ENCODE measurements at regions not wholly inside any gene's neighbourhood (a gene's known extent, or its start where the extent isn't known, plus 50 kb on each side); places are given as distances from the start of the nearest gene placed in this dataset.

DNA sequence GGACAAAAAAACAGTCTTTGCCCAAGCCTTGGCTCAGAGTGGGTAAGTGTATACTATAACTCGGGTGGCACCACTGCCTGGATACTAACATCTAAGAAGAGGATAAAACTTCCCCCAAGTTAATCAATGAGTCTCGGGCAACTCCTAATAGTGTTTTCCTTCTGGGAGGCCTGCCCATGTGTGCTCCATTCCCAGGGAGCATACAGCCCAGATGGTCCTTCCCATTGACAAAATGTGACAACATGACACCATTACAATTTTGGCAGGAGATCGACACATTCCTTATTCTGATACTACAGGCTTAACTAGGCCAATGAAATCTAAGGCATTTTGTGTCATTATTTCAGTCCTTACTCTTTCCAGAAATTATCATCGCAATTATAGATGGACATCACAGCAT is 52.7 kb upstream of the CRIM1 start:
- Histone ChIP-seq H3K36me3 (ENCODE audit: control insufficient read depth, insufficient read depth, low read length) (no peaks in the 10 kb centered on the region), H3K4me3 (replicated peaks; ENCODE audit: low read depth, low read length) (no peak overlapping the region), H3K27me3 (replicated peaks; ENCODE audit: control insufficient read depth, insufficient read depth, low read length) (no peaks in the 10 kb centered on the region)
- no peak for DNase-seq (ENCODE audit: extremely low read depth, insufficient read length)
- no peak for TF ChIP-seq CTCF (IDR thresholded peaks at IDR 0.05; ENCODE audit: insufficient read depth, low read length, poor library complexity, severe bottlenecking)

DNA sequence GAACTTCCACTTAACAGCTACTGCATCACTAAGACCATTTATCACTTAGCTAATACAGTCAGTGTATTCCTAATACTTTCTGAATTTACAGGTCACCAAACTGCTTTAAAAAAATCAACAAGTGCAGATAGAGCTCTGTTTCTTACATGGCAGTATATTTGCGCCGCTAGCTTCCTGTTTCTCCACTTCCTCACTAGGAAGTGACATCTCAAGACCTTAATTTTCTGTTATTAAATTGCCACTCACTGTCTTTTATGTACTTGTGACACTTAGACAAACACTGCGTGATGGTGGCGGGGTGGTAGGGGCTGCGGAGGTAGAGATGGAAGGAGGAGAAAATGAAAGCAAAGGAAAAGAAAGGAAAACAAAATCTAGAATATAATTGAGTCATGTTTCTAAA is 53.7 kb upstream of the CRIM1 start:
- no peak for DNase-seq (ENCODE audit: extremely low read depth, insufficient read length)
- Histone ChIP-seq H3K27me3 (replicated peaks; ENCODE audit: control insufficient read depth, insufficient read depth, low read length) (no peaks in the 10 kb centered on the region), H3K4me3 (replicated peaks; ENCODE audit: low read depth, low read length) (no peak overlapping the region), H3K36me3 (ENCODE audit: control insufficient read depth, insufficient read depth, low read length) (no peaks in the 10 kb centered on the region)
- no peak for TF ChIP-seq CTCF (IDR thresholded peaks at IDR 0.05; ENCODE audit: insufficient read depth, low read length, poor library complexity, severe bottlenecking)

- no peak overlapping the region for H3K4me3 ChIP-seq (replicated peaks; ENCODE audit: low read depth, low read length)
- no peaks in the 10 kb centered on the region for H3K27me3 ChIP-seq (replicated peaks; ENCODE audit: control insufficient read depth, insufficient read depth, low read length)
- DNase-seq (ENCODE audit: extremely low read depth, insufficient read length): no peak
- H3K36me3 ChIP-seq (ENCODE audit: control insufficient read depth, insufficient read depth, low read length): no peaks in the 10 kb centered on the region
- no peak for TF ChIP-seq CTCF (IDR thresholded peaks at IDR 0.05; ENCODE audit: insufficient read depth, low read length, poor library complexity, severe bottlenecking)
Measured at GRCh38 chr2:36300697-36301096, 54.9 kb upstream of the CRIM1 start.

- no peak for DNase-seq (ENCODE audit: extremely low read depth, insufficient read length)
- Histone ChIP-seq H3K27me3 (replicated peaks; ENCODE audit: control insufficient read depth, insufficient read depth, low read length) (no peaks in the 10 kb centered on the region), H3K36me3 (ENCODE audit: control insufficient read depth, insufficient read depth, low read length) (no peaks in the 10 kb centered on the region), H3K4me3 (replicated peaks; ENCODE audit: low read depth, low read length) (no peak overlapping the region)
- TF ChIP-seq CTCF (IDR thresholded peaks at IDR 0.05; ENCODE audit: insufficient read depth, low read length, poor library complexity, severe bottlenecking): no peak
Measured at GRCh38 chr2:36296798-36297197, 58.8 kb upstream of the CRIM1 start.

DNA sequence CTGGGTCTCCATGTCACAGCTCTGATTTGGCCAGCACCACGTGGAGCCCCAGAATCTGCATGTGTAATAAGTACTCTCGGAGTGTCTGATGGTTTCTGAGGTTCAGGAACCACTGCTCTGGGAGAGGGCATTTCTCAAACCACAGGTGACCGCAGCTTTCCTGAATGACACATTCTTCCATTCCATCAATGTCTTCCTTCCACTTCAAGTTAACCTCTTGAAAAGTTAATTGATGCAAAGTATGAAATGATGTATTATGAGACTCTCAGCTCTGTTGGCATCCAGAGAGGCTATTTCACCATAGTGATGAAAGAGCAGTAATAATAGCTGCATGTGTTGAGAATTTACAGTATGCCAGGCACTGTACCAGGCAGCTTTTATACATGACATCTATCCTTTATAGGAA is 61.3 kb upstream of the CRIM1 start:
- H3K36me3 ChIP-seq (ENCODE audit: control insufficient read depth, insufficient read depth, low read length): no peaks in the 10 kb centered on the region
- no peak for DNase-seq (ENCODE audit: extremely low read depth, insufficient read length)
- H3K4me3 ChIP-seq (replicated peaks; ENCODE audit: low read depth, low read length): no peak overlapping the region
- no peak for TF ChIP-seq CTCF (IDR thresholded peaks at IDR 0.05; ENCODE audit: insufficient read depth, low read length, poor library complexity, severe bottlenecking)
- H3K27me3 ChIP-seq (replicated peaks; ENCODE audit: control insufficient read depth, insufficient read depth, low read length): no peaks in the 10 kb centered on the region

- Histone ChIP-seq H3K36me3 (ENCODE audit: control insufficient read depth, insufficient read depth, low read length) (no peaks in the 10 kb centered on the region), H3K4me3 (replicated peaks; ENCODE audit: low read depth, low read length) (no peak overlapping the region), H3K27me3 (replicated peaks; ENCODE audit: control insufficient read depth, insufficient read depth, low read length) (no peaks in the 10 kb centered on the region)
- TF ChIP-seq CTCF (IDR thresholded peaks at IDR 0.05; ENCODE audit: insufficient read depth, low read length, poor library complexity, severe bottlenecking): no peak
- DNase-seq (ENCODE audit: extremely low read depth, insufficient read length): no peak
Measured at GRCh38 chr2:36290306-36290856, 65.2 kb upstream of the CRIM1 start.

Data from GM06990 (cell line).